ENCODE measurements at regions not wholly inside any gene's neighbourhood (a gene's known extent, or its start where the extent isn't known, plus 50 kb on each side); places are given as distances from the start of the nearest gene placed in this dataset.

- no peak for TF ChIP-seq CTCF (IDR thresholded peaks at IDR 0.05)
- no peak for TF ChIP-seq POLR2A (IDR thresholded peaks at IDR 0.05)
These were observed 338.4 kb downstream of the FIGN start for GRCh38 chr2:163397451-163397850.

Data from body of pancreas (tissue), 4 donors.